HL-60 (cell line): ENCODE measurements at regions not wholly inside any gene's neighbourhood (a gene's known extent, or its start where the extent isn't known, plus 50 kb on each side); places are given as distances from the start of the nearest gene placed in this dataset.

Experiments used
- POLR2AphosphoS5 ChIP-seq: IDR thresholded peaks from 2 replicates; pipeline ENCODE4 v1.6.1; 2012; ENCODE audit warnings: low read depth
- TF ChIP-seq, protein P1 (sequence below): IDR thresholded peaks from one replicate; pipeline ENCODE4 v1.5.1; 2011; ENCODE audit warnings: low read length, control low read depth, inconsistent platforms; ENCODE audit not compliant: insufficient read depth

DNA sequence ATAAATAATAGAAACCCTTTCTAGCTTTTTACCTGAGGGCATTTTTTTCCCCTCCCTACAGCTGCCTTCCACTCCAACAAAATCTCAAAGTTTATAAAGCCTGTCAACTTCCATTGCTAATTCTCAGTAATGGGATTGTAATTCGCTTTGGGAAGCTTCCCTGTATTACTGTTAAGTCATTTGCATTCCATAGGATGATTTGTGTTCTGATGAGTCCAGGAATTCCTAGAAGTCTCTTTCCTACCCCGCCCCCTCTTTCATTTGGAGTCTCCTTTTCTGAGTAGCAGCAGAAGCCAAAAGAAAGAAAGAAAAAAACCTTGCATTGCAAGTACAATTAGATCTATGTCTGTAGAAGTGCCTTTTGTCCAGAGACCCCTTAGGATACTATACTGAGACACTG is 1033.3 kb downstream of the IGSF11 start:
- TF ChIP-seq, protein P1, sequence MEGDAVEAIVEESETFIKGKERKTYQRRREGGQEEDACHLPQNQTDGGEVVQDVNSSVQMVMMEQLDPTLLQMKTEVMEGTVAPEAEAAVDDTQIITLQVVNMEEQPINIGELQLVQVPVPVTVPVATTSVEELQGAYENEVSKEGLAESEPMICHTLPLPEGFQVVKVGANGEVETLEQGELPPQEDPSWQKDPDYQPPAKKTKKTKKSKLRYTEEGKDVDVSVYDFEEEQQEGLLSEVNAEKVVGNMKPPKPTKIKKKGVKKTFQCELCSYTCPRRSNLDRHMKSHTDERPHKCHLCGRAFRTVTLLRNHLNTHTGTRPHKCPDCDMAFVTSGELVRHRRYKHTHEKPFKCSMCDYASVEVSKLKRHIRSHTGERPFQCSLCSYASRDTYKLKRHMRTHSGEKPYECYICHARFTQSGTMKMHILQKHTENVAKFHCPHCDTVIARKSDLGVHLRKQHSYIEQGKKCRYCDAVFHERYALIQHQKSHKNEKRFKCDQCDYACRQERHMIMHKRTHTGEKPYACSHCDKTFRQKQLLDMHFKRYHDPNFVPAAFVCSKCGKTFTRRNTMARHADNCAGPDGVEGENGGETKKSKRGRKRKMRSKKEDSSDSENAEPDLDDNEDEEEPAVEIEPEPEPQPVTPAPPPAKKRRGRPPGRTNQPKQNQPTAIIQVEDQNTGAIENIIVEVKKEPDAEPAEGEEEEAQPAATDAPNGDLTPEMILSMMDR, result no peak
- no peak for TF ChIP-seq POLR2AphosphoS5
